ENCODE measurements at regions not wholly inside any gene's neighbourhood (a gene's known extent, or its start where the extent isn't known, plus 50 kb on each side); places are given as distances from the start of the nearest gene placed in this dataset.
"Not testable (repeated sequence)": the region's sequence is repeated elsewhere in the genome, so short reads cannot be mapped to it uniquely, and the experiment has no call there.

DNA sequence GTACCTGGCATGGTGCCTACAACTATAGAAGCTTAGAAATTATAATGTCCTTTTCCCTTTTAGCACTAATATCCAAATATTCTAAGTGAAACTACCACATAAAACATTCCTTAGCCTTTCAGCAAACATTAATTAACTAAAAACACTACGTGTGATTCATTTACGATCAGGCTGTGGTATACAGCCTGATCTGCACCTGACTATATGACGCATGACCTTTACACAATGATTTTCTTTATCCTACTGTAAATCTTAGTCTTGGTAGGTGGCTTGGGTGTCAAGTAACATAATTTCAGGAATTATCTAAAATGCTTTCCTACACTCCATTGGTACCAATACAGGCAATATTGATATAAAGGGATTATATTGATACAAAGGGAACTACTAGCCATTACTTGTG lies 686.7 kb downstream of the DTWD2 start:
- H3K27me3 Mint-ChIP-seq, result no peaks in the 10 kb centered on the region
- no peak for DNase-seq
- no peak overlapping the region for H3K4me3 Mint-ChIP-seq
- intact Hi-C loops (cut with micrococcal nuclease), result no loop called here
- no peaks in the 10 kb centered on the region for H3K4me1 Mint-ChIP-seq
- no peak overlapping the region for H3K27ac Mint-ChIP-seq
- H3K9me3 Mint-ChIP-seq, result no peaks in the 10 kb centered on the region
- H3K36me3 Mint-ChIP-seq (ENCODE audit: low read depth), result no peaks in the 10 kb centered on the region

DNA sequence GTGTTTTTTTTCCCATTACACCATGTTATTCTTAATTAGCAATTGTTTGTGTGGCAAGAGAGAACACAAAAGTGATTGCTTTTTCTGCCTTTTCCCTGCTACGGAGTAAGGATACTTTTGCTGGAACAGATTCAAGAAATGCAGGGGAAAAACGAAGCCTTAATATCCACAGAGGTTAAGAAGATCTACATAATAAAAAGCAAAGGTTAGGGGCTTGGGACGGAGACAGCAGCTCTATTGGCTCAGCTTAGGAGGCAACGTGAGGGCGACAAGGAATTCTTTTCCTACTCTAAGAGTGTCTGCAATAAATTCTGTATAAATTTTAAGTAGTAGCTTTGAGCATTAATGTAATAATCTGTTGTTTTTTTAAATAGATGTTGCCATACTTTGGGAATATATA lies 693.3 kb downstream of the DTWD2 start:
- H3K9me3 Mint-ChIP-seq, result no peaks in the 10 kb centered on the region
- no peak overlapping the region for H3K4me3 Mint-ChIP-seq
- no peaks in the 10 kb centered on the region for H3K36me3 Mint-ChIP-seq (ENCODE audit: low read depth)

DNA sequence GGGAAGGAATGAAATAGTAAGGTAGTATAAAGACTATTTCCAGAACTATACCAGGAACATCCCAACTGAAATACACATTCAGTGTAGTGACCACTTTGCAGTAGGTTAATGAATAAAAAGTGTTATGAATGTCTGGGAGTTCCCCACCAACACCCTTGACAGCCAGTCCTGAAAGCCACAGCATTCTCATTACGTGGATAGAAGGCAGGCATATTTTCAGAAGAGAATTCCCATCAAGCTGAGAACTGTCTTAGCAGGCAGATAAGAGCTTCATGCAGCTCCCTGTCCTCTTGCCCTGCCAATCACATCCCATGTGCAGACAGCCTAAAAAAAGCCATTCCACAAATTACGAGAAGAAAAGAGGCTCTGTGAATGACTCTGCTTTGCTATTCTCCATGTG lies 695.0 kb downstream of the DTWD2 start:
- Mint-ChIP-seq H3K36me3 (ENCODE audit: low read depth) (no peaks in the 10 kb centered on the region), H3K4me1 (no peaks in the 10 kb centered on the region), H3K27ac (no peak overlapping the region), H3K9me3 (no peaks in the 10 kb centered on the region), H3K27me3 (no peaks in the 10 kb centered on the region), H3K4me3 (no peak overlapping the region)
- no peak for DNase-seq
- intact Hi-C loops (cut with micrococcal nuclease), result no loop called here

More for the DNA sequence above, 693.3 kb downstream of the DTWD2 start:
- no peak overlapping the region for H3K27ac Mint-ChIP-seq
- H3K27me3 Mint-ChIP-seq, result no peaks in the 10 kb centered on the region
- intact Hi-C loops (cut with micrococcal nuclease), result no loop called here
- DNase-seq, result no peak
- H3K4me1 Mint-ChIP-seq, result no peaks in the 10 kb centered on the region

DNA sequence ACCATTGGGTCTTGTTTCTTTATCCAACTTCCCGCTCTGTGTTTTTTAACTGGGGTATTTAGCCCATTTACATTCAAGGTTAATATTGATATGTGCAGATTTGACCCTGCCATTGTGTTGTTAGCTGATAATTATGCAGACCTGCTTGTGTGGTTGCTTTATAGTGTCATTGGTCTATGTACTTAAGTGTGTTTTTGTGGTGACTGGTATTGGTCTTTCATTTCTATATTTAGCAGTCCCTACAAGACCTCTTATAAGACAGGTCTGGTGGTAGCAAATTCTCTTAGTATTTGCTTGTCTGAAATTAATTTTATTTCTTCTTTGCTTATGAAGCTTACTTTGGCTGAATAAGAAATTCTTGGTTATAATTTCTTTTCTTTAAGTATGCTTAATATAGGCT lies 698.1 kb downstream of the DTWD2 start:
- intact Hi-C loops (cut with micrococcal nuclease), result no loop called here
- Mint-ChIP-seq H3K9me3 (no peaks in the 10 kb centered on the region), H3K4me1 (no peaks in the 10 kb centered on the region), H3K4me3 (no peak overlapping the region), H3K27me3 (no peaks in the 10 kb centered on the region), H3K27ac (no peak overlapping the region), H3K36me3 (ENCODE audit: low read depth) (no peaks in the 10 kb centered on the region)
- no peak for DNase-seq

DNA sequence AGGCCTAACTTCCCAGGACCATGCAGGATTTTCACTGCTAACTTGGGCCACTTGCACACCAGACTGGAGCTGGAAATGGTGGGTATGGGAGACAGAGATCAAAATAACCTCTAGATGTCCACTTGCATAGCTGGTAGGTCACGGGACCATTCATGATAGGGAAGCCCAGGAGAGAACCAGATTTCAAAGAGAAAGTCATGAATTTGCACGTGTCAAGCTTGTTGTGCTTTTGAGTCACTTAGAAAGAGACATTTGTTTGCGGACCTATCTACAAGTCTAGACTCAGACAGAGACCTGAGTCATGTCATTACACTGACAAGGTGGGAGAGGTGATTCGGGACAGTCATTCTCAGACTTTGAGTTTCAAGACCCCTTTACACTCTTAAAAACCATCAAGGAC lies 704.1 kb downstream of the DTWD2 start:
- intact Hi-C loops (cut with micrococcal nuclease); H3K4me3 Mint-ChIP-seq; H3K9me3 Mint-ChIP-seq; DNase-seq; H3K27me3 Mint-ChIP-seq; H3K27ac Mint-ChIP-seq; H3K36me3 Mint-ChIP-seq (ENCODE audit: low read depth); H3K4me1 Mint-ChIP-seq: not testable (repeated sequence)

DNA sequence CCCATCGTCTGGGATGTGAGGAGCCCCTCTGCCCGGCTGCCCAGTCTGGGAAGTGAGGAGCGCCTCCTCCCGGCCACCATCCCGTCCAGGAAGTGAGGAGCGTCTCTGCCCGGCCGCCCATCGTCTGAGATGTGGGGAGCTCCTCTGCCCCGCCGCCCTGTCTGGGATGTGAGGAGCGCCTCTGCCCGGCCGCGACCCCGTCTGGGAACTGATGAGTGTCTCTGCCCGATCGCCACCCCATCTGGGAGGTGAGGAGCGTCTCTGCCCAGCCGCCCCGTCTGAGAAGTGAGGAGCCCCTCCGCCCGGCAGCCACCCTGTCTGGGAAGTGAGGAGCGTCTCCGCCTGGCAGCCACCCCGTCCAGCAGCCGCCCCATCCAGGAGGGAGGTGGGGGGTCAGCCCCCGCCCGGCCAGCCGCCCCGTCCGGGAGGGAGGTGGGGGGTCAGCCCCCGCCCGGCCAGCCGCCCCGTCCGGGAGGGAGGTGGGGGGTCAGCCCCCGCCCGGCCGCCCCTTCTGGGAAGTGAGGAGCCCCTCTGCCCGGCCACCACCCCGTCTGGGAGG lies 705.8 kb downstream of the DTWD2 start:
- H3K27me3 Mint-ChIP-seq; DNase-seq; H3K36me3 Mint-ChIP-seq (ENCODE audit: low read depth); H3K9me3 Mint-ChIP-seq; intact Hi-C loops (cut with micrococcal nuclease); H3K4me1 Mint-ChIP-seq; H3K4me3 Mint-ChIP-seq; H3K27ac Mint-ChIP-seq: not testable (repeated sequence)

DNA sequence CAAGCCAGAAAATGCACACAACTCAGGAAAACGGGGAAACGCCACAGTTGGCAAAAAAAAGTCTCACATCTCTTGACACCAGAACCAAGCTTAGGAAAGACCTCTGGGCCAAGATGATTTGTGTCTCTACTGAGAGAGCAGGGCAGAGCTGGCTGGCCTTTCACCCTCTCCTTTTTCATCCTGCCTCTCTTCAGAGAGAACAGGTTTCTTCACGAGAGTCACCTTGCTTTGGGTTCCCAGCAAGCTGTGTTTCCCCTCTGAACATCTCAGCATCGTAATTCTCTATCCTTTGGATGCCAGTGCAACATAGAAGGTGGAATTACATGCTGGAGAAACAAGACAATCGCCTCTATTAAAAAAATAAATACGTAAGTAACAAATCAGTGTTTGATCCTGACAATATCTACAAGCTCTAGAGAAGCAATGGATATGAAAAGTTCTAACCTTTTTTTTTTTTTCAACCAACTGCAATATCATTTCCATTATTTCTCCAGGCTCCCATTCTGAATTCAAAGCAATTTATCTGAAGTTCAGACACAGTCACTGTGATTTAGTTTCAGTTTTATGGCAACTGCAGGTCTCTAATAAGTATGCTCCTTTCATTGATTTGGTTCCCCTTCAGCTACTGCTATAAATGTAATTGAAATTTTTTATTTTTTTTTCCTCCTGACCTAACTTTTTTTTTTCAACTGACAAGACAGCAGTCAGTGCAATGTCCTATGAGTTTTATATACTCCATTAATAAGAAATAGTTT lies 708.6 kb downstream of the DTWD2 start:
- intact Hi-C loops (cut with micrococcal nuclease), result no loop called here
- H3K27me3 Mint-ChIP-seq, result no peaks in the 10 kb centered on the region
- no peak overlapping the region for H3K4me3 Mint-ChIP-seq
- no peaks in the 10 kb centered on the region for H3K36me3 Mint-ChIP-seq (ENCODE audit: low read depth)
- no peaks in the 10 kb centered on the region for H3K4me1 Mint-ChIP-seq
- H3K9me3 Mint-ChIP-seq, result peaks cover 6% of the 10 kb centered on the region
- H3K27ac Mint-ChIP-seq, result no peak overlapping the region
- DNase-seq, result no peak

DNA sequence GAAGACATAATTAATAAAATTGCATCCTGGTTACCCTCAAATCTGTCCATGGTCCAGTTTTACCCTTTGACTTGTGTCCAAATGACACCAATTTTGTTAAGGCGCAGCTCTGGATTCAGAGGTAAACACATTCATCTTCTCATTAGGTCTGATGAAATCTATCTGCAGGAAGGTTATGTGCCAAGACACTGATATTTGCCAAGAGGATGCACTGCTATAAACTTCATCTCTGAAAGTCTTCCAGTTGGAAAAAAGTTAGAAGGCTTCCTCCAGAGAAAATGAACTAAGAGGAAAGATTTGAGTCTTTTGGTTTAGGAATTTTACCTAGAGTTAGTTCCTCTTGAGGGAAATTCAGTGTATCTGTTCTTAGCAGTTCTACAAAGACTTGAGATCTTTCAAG lies 717.8 kb downstream of the DTWD2 start:
- Mint-ChIP-seq H3K9me3 (peaks cover 4% of the 10 kb centered on the region), H3K4me1 (no peaks in the 10 kb centered on the region), H3K27ac (no peak overlapping the region), H3K36me3 (ENCODE audit: low read depth) (no peaks in the 10 kb centered on the region), H3K4me3 (no peak overlapping the region), H3K27me3 (no peaks in the 10 kb centered on the region)
- intact Hi-C loops (cut with micrococcal nuclease), result no loop called here
- no peak for DNase-seq

DNA sequence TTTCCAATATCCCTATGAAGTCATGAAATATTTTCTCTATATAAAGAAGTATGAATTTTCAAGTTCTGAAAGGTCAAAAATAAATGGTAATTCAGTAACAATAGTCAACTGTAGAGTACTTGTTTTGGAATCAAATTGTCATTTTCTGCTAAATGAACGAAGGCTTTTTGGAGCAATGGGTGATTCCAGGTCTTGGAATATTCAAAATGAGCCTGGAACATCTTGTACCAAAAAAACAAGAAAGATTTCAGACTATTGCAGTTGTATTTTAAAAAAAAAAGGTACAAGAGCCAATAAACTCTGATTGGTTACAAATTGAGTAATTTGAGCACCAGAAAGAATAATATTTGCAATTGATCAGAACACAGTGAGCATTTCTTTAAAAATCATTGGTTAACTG lies 730.1 kb downstream of the DTWD2 start:
- no peak overlapping the region for H3K4me3 Mint-ChIP-seq
- no peak for DNase-seq
- peaks cover 4% of the 10 kb centered on the region for H3K9me3 Mint-ChIP-seq
- no peaks in the 10 kb centered on the region for H3K27me3 Mint-ChIP-seq
- H3K27ac Mint-ChIP-seq, result no peak overlapping the region
- no peaks in the 10 kb centered on the region for H3K36me3 Mint-ChIP-seq (ENCODE audit: low read depth)
- H3K4me1 Mint-ChIP-seq, result no peaks in the 10 kb centered on the region
- intact Hi-C loops (cut with micrococcal nuclease), result no loop called here

DNA sequence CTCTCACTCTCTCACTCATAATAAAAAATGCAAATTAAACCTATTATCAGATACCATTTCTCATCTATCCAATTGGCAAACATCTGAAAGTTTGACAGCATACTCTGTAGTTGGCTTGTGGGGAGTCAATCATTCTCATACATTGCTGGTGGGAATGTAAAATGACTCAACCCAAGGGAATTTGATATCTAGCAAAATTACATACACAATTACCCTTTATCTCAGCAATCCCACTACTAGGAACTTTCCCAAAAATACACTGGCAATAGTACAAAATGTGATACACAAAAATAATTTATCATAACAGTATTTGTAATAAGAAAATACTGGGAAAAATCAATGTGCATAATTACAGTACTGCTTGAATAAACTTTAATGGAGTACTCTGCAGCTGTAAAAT lies 731.3 kb downstream of the DTWD2 start:
- no peaks in the 10 kb centered on the region for H3K9me3 Mint-ChIP-seq

DNA sequence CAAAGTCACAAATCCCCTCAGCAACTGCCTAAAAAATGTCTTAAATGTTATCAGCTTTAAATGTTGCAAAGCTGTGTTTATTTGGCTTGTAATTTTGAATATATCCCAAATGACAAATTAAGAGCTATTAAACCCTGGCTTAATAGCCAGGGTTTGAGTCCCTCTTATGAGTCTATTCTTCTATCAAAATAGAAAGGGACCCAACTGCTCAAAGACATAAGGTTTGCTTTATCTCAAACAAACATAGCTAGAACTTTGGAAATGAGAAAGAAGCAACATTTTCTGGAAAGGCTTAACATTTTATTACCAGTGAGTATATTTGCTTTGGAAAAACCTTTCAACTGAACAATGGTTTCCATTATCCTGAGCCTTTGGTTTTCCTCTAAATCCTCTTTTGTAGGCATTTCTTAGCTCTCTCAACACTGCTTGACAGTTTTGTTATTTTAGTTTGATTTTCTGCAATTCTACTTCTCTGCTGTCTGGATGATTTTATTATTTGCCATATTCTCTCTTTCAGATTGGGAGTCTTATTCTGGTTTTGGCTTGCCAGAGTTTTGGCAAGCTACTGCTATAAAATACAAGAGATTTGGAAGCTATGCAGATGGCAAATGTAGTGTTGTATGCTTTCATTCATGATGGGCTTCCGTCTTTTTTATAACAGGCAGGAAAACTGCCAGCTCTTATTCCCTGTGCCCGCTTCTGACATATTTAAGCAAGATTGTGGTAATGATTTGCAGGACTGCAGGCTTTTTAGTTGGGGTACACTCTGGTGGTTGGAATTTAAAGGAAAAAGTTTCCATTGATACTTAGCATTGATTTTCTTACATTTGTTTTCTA lies 734.9 kb downstream of the DTWD2 start:
- Mint-ChIP-seq H3K36me3 (ENCODE audit: low read depth) (no peaks in the 10 kb centered on the region), H3K4me3 (no peak overlapping the region), H3K4me1 (peaks cover 3% of the 10 kb centered on the region), H3K9me3 (peaks cover 10% of the 10 kb centered on the region), H3K27me3 (no peaks in the 10 kb centered on the region), H3K27ac (no peak overlapping the region)
- intact Hi-C loops (cut with micrococcal nuclease), result no loop called here
- DNase-seq, result no peak

More for the DNA sequence above, 731.3 kb downstream of the DTWD2 start:
- Mint-ChIP-seq H3K27ac (no peak overlapping the region), H3K4me1 (no peaks in the 10 kb centered on the region), H3K36me3 (ENCODE audit: low read depth) (no peaks in the 10 kb centered on the region), H3K4me3 (no peak overlapping the region), H3K27me3 (no peaks in the 10 kb centered on the region)
- intact Hi-C loops (cut with micrococcal nuclease), result no loop called here
- no peak for DNase-seq

DNA sequence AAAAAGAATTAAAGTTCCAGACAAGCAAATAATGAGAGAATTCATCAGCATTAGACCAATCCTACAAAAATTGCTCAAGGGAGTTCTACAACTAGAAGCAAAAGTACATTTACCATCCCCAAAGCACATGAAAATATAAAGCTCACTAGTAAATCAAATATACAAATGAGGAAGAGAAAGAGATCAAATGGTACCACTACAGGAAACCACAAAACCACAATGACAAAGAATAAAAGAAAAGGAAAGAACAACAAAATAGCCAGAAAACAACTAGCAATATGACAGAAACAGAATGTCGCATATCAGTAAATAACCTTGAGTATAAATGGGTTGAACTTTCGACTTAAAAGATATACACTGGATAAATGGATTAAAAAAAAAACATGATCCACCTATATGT lies 739.0 kb downstream of the DTWD2 start:
- Mint-ChIP-seq H3K27me3 (no peaks in the 10 kb centered on the region), H3K4me3 (no peak overlapping the region), H3K36me3 (ENCODE audit: low read depth) (no peaks in the 10 kb centered on the region), H3K27ac (no peak overlapping the region), H3K4me1 (peaks cover 3% of the 10 kb centered on the region), H3K9me3 (peaks cover 18% of the 10 kb centered on the region)
- DNase-seq, result no peak
- intact Hi-C loops (cut with micrococcal nuclease), result no loop called here

DNA sequence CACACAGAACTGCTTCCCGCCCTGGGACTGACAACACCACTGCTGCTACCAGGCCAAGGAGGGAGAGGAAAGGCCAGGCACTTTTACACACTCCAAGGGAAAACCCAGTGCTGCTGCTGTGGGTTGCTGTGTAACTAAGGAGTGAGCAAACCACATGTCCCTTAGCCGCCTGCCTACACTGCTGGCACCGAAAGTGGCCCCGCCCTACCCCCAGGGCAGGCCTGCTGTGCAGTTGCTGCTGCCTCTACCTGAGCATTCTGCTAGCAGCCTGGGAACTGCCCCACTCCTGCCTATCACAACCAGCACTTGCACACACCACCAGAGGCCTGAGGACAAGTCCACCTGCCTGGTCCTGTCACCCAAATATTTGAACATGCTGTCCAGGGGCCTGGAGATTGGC lies 740.9 kb downstream of the DTWD2 start:
- no peaks in the 10 kb centered on the region for H3K36me3 Mint-ChIP-seq (ENCODE audit: low read depth)

DNA sequence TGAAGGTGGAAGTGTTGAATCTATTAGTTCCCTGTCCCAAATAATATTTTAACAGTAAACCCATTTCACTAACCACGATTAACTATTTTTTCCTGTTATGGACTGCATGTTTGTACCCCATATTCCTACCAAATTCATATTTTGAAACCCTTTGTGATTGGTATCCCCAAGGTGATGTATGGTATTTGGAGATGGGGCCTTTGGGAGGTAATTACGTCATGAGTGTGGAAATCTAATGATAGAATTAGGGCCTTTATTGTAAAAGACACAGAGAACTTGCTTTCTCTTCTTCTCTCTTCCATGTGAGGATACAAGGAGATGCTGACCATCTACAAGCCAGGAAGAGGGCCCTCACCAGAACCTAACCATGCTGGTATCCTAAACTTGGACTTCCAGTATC lies 744.7 kb downstream of the DTWD2 start:
- Mint-ChIP-seq H3K9me3 (peaks cover 11% of the 10 kb centered on the region), H3K36me3 (ENCODE audit: low read depth) (no peaks in the 10 kb centered on the region), H3K27ac (no peak overlapping the region), H3K27me3 (no peaks in the 10 kb centered on the region), H3K4me3 (no peak overlapping the region), H3K4me1 (no peaks in the 10 kb centered on the region)
- intact Hi-C loops (cut with micrococcal nuclease), result no loop called here
- DNase-seq, result no peak

More for the DNA sequence above, 740.9 kb downstream of the DTWD2 start:
- H3K4me3 Mint-ChIP-seq, result no peak overlapping the region
- peaks cover 18% of the 10 kb centered on the region for H3K9me3 Mint-ChIP-seq
- no peak overlapping the region for H3K27ac Mint-ChIP-seq
- peaks cover 3% of the 10 kb centered on the region for H3K4me1 Mint-ChIP-seq
- DNase-seq, result no peak
- H3K27me3 Mint-ChIP-seq, result no peaks in the 10 kb centered on the region
- intact Hi-C loops (cut with micrococcal nuclease), result no loop called here

Measured in activated CD4-positive, alpha-beta T cell treated with anti-CD3 and anti-CD28 coated beads, Interleukin-2, amount 10 ng/mL, durations not matched to agents 24 days and 14 days (primary cell).